ENCODE measurements at regions not wholly inside any gene's neighbourhood (a gene's known extent, or its start where the extent isn't known, plus 50 kb on each side); places are given as distances from the start of the nearest gene placed in this dataset.
A peak's percentile ranks its signal among the peaks of the same experiment; 100 is the strongest.

- DNase-seq: no peak
Measured at GRCh38 chr1:21346365-21347071, 56.3 kb upstream of the ECE1 start.

DNA sequence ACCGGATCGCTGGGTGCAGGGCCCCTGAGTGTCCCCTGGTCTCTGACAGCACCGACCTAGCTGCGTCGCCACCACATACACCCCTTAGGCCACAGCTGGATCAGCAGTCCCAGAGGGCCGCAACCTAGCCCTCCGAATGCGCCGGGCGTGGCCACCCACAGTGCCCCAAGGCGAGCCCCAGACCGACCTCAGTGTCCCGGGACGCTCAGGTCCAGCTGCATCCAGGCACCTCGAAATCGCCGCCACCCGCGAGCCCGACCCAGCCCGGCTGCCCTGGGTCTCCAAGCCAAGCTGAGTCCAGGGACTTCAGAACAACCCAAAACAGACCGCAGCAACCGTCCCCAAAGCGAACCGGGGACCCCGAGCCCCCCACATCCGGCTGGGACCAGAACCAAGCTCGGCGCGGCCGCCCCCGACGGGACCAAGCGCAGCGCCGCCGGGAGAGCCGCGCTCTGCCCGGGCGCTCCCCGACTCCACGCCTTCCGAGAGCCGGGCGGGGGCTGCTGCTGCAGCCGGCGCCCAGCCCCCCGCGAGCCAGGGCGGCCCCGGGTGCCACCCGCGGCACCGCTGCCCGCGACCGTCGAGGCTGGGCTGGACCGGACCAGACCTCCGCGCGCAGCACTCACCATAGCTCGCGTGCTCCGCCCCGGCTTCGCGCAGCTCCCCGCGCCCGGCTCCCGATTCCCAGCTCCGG, 54.6 kb upstream of the ECE1 start:
- DNase-seq: no peak

- peak; percentile 50 for DNase-seq
Measured at GRCh38 chr1:21344098-21344749, 54.0 kb upstream of the ECE1 start.

GRCh38 chr1:21342961-21343838, 52.9 kb upstream of the ECE1 start:
- peak; percentile 34 for DNase-seq

DNA sequence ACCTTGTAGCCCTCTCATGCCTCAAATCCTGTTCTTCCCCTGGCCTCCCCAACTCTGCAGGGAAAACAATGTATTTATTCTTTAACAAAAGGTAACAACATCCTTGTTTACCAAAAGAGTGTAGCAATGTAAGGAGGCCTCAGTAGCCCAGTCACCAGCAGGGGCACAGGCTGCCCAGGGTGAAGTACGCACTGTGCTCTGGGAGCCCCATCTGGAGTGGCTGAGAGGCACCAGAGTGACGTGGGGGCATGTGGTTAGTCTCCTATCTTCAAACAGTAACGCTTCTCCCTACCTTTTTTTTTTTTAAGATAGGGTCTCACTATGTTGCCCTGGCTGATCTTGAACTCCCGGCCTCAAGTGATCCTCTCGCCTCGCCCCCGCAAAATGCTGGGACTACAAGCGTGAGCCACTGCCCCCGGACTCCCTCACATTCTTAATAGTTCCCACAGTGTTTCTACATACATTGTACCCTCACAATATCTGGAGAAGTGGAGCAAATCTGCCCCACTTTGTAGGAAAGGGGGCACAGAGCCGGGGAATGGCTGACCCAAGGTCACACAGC, 51.3 kb upstream of the ECE1 start:
- DNase-seq: no peak

DNA sequence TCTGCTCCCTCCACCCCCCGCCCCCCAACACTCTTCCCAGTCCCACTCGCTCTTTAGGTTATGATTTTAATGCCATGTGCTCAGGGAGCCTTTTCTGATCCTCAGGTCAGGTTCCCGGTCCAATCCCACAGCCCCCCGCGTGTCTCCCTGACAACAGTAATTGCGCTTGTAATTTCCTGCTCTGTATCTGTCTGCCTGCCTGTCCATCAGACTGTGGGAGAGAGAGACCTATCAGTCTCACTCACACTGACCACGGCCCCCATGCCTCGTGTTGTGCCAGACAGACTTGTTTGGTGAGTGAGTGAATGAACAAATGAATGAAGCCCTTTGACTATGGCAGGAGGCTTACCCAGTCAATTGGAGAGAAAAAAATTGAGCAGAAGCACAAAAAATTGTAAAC, 50.8 kb upstream of the ECE1 start:
- DNase-seq: no peak

DNA sequence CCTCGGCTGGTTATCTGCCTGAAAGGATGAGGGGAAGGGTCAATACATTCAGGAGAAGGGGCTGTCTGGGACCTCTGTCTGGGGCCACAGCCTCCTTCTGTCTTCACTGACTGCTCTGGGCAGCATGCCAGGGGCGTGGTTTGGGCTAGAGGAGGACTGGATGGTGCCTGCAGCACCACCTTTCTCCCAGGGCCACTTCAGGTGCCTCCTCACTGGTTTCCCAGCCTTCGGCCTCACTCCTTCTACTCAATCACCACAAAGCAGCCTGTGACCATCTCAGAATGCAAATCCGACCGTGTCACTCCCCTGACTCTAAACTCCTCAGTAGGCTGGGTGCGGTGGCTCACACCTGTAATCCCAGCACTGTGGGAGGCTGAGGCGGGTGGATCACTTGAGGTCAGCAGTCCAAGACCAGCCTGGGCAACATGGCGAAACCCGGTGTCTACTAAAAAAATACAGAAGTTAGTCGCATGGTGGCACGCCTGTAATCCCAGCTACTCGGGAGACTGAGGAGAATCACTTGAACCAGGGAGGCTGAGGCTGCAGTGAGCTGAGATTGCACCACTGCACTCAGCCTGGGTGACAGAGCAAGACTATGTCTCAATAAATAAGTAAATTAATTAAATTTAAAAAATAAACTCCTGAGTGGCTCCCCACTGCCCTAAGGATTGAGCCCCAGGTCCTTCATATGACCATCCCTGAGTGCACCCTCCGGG, 50.1 kb upstream of the ECE1 start:
- DNase-seq: no peak

Data from right forelimb (tissue), 1 donor.